Stimulated activated CD8-positive, alpha-beta memory T cell treated with anti-CD3 and anti-CD28 coated beads, Interleukin-15, amount 100 ng/mL, for 24 hours (primary cell): ENCODE measurements at regions not wholly inside any gene's neighbourhood (a gene's known extent, or its start where the extent isn't known, plus 50 kb on each side); places are given as distances from the start of the nearest gene placed in this dataset.

Experiments used
- DNase-seq: peaks from one replicate; pipeline ENCODE4 v3.0.0-alpha.2; 2020; ENCODE audit warnings: low read depth

DNA sequence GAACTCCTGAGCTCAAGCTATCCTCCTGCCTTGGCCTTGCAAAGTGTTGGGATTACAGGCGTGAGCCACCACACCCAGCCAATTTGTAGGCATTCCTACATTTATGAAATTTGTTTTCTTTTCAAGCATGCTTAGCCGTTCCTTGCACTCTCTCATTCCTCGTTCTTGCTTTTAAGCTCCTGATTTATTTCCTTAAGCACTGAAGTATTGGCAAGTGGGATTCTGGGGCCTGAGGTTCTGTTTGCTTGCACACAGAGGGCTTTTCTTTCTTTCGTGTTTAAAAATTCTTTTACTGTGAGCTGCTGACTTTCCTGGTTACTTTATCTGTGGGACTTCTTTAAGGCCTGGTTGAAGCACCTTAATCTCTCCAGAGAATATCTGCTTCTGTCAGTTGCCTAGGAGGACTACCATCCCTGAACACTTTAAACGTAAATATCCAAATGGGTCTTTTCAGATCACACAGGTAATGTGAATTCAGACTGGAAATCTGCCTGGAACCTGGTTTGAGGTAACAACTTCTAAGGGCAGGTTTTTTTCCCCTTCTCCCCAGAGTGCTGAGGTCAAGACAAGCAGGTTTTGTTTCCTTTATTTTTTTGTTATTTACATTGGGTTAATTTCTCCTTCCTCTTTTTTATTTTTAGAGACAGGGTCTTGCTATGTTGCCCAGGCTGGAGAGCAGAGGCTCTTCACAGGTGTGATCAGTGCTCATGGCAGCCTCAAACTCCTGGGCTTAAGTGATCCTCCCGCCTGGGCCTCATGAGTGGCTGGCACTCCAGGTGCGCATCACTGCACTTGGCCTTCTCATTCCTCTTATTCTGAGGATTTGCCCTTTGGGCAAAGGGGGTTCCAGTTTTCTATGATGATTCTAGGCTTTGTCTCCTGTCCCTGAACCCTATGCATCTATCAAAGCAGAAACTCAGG is 102.9 kb downstream of the PFKFB3 start:
- no peak for DNase-seq

DNA sequence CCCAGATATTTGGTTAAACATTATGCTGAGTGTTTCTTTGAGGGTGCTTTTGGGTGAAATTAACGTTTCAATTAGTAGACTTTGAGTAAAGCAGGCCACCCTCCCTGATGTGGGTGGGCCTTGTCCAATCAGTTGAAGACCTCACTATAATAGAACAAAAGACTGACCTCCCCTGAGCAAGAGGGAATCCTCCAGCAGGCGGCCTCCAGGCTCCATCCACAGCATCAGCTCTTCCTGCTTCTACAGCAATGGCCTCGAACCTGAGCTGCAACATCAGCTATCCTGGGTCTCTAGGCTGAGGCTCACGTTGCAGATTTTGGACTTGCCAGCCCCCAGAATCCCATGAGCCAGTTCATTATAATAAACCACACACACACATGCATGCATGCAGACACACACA is 104.2 kb downstream of the PFKFB3 start:
- no peak for DNase-seq

DNA sequence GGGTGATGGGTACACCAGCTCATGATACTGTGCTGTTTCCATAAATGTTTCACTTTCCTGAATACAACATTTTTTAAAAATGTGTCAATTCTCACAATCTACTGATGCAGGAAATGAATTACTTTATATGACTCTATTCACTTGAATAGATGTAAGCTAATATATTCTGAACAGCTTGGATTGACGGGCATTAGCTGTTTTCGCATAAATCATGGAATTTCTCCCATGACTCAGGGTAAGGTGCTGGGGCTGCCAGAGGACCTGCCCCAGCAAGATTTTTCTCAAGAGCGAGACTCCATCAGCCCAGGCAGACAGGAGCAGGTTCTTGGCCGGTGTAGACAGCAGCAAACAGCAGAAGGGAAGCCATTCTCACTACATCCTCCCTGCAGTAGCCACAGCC is 107.1 kb downstream of the PFKFB3 start:
- DNase-seq, result no peak

DNA sequence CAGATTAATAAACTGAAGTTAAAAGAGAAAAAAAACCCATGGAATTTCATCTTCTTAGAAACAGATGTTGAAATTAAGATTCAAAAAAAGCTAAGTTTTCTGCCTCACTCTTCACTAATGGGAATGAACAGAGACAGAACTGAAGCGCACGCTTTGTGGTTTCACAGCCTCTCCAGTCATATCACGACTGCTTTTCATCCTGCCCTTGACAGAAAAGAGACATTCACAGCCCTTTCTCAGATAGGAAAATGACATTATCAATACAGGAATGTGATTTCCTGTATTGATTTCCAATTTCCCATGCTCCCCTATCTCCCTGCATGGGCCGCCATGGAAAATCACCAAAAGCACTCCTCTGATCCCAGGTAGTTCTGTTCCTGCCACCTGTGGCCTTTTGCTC is 108.2 kb downstream of the PFKFB3 start:
- DNase-seq, result no peak

- DNase-seq, result no peak
Observed at GRCh38 chr10:6311700-6312330, 109.1 kb downstream of the PFKFB3 start.

GRCh38 chr10:6312636-6313035 is 109.9 kb downstream of the PFKFB3 start:
- no peak for DNase-seq

DNA sequence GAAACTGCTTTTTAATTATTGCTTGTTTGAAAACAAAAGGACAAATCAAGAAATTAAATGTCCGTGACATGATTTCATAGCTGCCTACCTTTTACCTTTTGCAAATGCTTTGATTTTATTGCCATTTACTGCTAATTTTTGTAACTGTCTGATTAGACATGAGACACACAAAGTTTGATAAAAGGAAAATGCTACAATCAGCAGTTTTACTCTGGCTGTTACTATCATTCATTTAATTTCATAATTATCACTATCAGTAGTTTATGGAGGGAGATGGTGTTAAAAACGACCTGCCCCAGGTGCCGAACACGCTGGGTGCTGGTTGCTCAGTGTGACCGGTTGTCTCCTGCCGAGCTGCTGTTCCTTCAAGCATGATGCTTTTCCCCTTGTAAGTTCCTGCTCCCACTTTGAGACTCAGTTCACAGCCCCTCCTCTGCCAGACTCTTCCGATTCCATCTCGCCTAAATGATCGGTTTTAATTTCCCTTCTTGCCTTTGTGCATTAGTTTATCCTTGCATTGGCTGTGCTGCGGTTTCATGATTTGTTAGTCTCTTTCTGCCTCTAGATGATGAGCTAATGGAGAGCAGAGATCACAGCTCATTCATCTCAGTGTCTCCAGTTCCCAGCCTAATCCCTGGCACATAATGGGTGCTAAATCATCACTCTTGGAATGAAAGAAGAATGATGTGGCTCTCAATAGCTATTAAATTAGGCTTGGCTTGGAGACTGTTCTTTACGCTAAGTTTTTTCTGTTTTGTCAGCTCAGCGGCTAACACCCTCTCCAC is 110.6 kb downstream of the PFKFB3 start:
- DNase-seq, result no peak

DNA sequence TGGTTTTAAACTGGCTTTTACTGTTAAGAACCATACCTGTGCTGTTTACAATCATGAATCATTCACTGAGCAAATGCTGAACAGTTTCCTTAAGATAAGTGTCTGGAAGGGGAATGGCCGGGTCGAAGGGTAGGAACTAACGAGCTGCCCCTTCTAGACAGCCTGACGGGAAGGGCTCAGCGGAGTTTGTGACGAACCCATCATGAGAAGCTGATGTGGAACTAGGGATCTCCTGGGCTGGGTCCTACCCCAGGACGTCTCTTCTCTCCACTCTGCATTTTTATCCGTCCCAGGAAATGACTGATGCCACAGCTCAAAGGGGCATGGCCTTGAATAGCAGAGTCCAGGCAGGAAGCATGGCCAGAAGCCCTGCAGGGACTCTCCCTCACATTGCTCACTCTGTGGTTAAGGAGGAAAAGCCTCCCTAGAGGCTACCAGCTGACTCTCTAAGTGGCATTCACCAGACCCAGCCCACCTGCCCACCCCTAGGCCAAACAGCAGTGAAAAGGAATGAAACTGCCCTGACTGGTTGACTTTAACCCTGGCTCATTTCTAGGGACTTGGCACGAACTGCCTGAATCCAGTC is 112.0 kb downstream of the PFKFB3 start:
- DNase-seq, result no peak

- DNase-seq, result no peak
Observed at GRCh38 chr10:6319119-6319518, 116.4 kb downstream of the PFKFB3 start.

- no peak for DNase-seq
Observed at GRCh38 chr10:6320320-6321010, 117.7 kb downstream of the PFKFB3 start.

DNA sequence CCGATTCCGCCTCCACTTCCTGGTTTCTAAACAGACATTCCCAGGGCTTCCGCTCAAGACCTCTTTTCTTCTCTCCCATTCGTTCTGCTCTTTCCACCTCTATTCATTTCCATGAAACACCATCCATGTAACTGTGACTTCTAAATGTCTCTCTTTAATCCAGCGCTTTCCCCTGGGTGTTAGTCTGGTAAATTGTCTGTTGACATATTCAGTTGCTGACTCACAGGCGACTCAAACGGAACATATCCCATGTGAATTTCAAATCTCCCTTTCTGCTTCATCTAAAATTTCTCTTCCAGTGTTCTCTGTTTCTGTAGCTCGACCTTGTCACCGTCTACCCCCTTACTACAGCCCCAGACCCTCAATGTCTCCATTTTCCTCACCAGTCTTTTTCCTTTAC is 119.1 kb downstream of the PFKFB3 start:
- no peak for DNase-seq

DNA sequence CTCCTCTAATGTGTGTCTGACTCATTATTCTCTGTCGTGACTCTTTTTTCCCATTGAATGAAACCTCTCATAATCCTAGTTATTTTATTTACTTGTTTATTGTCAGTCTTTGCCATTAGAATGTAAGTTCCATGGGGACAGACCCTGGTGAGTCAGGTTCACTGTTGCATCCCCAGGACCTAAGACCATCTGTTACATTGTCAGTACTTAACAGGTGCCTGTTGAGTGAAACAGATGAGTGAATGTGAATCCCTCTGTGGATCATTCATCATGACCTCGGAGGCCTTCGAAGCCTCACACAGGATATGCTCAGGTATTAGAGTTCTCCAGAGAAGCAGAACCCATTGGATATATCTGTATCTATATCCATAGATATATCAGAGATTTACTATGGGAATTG is 120.1 kb downstream of the PFKFB3 start:
- no peak for DNase-seq

DNA sequence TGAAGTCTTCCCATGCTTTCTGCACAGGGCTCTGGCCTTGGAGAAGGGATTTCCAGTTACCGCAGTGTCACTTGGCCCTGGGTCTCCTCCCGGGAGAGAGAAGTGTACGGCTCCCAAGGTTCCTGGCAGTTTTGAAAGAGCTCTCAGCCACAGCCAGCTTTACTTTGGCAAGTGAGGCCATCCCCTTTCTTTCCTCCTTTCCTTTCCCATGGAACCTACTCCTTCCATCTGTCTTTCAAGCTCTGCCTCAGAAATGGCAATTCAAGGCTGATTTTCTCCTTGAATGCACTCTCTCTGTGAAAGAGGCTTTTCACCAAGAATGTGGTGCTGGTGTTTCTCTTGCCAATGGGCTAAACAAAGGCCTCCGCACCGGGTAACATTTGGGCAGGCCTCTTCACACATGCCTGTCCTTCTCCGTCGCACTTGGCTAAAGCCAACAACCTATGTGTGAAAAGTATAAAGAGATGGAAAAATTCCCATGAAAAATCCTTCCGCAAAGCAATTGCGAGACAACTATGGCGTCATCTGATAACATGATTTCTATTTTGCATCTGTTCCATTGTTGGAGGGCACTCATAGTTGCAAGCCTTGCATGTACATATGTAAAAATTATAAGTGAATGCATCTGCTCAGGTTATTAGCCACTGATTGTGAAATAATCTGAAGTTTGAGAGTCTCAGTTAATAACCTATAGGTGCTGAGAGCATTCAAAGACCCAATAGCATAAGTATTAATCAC is 125.4 kb downstream of the PFKFB3 start:
- DNase-seq, result no peak

GRCh38 chr10:6328699-6329423 is 126.1 kb downstream of the PFKFB3 start:
- DNase-seq, result no peak

- no peak for DNase-seq
Observed at GRCh38 chr10:6333086-6333485, 130.4 kb downstream of the PFKFB3 start.

DNA sequence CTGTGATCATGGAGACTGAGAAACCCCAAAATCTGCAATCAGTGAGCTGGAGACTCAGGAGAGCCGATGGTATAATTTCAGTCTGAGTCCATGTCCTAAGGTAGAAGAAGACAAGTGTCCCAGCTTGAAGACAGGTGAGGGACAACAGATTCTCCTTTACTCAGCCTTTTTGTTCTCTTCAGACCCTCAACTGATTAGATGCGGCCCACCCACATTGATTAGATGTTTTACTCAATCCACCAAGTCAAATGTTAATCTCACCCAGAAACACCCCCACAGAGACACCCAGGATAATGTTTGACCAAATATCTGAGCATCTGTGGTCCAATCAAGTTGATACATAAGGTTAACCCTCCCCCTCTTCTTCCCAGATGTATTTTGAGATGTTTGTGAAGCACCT is 131.2 kb downstream of the PFKFB3 start:
- no peak for DNase-seq

DNA sequence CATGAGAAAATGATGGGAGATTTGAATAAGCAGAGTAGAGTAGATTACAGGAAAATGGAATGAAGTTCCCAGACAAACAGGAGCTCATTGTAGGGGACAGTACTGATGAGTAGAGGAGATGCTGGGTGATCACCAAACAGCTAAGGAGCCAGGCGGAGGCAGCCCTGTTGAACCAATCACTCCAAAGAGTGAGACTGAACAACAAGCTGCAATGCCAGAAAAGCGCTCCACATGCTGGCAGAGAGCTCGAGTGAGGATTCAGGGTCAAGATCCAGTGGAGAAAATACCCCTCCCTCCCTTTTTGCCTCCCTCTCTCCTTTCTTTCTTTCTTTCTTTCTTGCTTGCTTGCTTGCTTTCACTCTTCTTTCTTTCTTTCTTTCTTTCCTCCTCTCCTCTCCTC is 133.3 kb downstream of the PFKFB3 start:
- DNase-seq, result no peak

GRCh38 chr10:6337382-6337781 is 134.7 kb downstream of the PFKFB3 start:
- no peak for DNase-seq

DNA sequence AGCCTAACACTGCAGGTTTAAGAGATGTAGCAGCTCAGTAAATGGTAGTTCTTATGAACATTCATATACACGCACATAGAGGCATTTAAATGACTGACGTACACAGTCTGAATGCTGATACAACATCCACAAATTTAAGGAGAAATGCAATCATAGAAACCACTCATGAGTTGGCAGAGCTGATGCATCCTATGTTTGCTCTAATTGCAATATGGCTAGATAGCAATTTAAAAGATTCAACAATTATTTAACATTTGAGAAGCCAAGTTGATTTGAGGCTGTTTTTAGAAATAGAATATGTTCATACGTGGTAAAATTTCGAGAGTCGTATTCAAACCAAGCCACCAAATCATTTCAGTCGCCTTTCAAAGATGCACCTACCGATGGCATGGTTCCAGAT is 135.6 kb downstream of the PFKFB3 start:
- DNase-seq, result no peak

DNA sequence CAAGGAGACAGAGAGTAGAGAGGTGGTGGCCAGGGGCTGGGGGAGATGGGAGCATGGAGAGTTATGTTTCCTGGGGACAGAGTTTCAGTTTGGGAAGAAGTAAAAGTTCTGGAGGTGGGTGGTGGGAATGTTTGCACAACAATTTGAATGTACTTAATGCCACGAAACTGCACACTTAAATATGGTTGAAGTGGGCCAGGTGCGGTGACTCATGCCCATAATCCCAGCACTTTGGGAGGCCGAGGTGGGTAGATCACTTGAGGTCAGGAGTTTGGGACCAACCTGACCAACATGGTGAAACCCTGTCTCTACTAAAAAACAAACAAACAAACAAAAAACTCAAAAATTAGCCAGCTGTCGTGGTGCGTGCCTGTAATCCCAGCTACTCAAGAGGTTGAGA is 137.2 kb downstream of the PFKFB3 start:
- DNase-seq, result no peak
